ENCODE measurements at regions not wholly inside any gene's neighbourhood (a gene's known extent, or its start where the extent isn't known, plus 50 kb on each side); places are given as distances from the start of the nearest gene placed in this dataset.

DNA sequence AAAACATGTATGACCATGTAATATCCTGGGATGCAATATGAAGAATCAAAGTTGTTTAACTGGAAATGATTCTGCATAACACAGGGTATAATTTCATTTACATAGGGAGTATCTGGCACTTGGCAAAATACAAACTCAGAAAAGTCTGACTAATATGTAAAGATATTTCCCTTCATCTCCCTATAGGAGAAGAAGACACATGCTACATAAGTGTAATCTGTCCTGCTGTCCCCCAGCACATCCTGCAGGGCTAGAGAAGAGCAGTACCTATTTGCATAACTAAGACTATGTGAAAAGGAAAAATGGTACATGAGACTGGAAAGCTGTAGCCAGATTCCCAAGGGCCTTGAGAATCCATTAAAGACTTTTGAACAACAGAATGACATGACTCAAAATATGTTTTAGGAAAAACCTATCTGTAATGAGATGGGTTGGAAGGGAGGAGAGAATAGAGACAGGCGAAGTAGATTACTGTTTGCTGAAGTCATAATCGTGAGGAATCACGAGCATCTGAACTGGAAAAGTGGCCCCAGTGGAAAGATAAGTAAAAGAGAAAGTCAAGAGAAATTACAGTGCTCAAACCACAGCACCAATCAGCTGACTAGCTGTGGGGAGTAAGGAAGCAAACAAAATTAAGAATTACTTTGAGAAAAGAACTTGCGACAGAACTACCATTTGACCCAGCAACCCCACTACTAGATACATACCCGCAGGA lies 155.1 kb upstream of the HMGA2 start:
- no peak overlapping the region for H3K27ac ChIP-seq
- H3K4me3 ChIP-seq: no peak overlapping the region
- no peaks in the 10 kb centered on the region for H3K9me3 ChIP-seq
- intact Hi-C loops (cut with DNase I): no loop called here
- no peak for TF ChIP-seq POLR2A (IDR thresholded peaks at IDR 0.05)
- TF ChIP-seq, protein P1, sequence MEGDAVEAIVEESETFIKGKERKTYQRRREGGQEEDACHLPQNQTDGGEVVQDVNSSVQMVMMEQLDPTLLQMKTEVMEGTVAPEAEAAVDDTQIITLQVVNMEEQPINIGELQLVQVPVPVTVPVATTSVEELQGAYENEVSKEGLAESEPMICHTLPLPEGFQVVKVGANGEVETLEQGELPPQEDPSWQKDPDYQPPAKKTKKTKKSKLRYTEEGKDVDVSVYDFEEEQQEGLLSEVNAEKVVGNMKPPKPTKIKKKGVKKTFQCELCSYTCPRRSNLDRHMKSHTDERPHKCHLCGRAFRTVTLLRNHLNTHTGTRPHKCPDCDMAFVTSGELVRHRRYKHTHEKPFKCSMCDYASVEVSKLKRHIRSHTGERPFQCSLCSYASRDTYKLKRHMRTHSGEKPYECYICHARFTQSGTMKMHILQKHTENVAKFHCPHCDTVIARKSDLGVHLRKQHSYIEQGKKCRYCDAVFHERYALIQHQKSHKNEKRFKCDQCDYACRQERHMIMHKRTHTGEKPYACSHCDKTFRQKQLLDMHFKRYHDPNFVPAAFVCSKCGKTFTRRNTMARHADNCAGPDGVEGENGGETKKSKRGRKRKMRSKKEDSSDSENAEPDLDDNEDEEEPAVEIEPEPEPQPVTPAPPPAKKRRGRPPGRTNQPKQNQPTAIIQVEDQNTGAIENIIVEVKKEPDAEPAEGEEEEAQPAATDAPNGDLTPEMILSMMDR (IDR thresholded peaks at IDR 0.05): no peak
- TF ChIP-seq POLR2AphosphoS5 (IDR thresholded peaks at IDR 0.05; ENCODE audit: insufficient read depth in 1 of 2, low read depth in 1 of 2): no peak
- H3K4me1 ChIP-seq: no peaks in the 10 kb centered on the region
- DNase-seq (ENCODE audit: extremely low spot score in 2 of 2): no peak
- no peaks in the 10 kb centered on the region for H3K27me3 ChIP-seq
- H3K36me3 ChIP-seq: no peaks in the 10 kb centered on the region

DNA sequence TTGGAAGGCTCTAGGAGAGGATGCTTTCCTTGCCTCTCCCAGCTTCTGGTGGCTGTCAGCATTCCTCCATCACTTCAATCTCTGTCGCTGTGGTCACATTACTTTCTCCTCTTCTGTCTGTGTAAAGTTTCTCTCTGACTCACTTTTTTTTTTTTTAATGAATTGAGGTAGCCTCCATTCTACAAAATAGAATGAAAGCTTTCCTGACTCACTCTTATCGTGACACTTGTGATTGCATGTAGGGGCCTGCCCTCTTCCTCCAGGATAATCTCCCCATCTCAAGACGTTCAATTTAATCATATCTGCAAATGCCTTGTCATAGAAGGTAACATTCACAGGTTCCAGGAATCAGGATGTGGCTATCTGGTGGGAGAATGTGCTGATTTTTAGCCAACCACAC lies 153.5 kb upstream of the HMGA2 start:
- intact Hi-C loops (cut with DNase I): no loop called here
- Histone ChIP-seq H3K9me3 (no peaks in the 10 kb centered on the region), H3K4me1 (no peaks in the 10 kb centered on the region), H3K4me3 (no peak overlapping the region), H3K27ac (no peak overlapping the region), H3K27me3 (no peaks in the 10 kb centered on the region), H3K36me3 (no peaks in the 10 kb centered on the region)
- TF ChIP-seq POLR2A (IDR thresholded peaks at IDR 0.05): no peak
- no peak for TF ChIP-seq POLR2AphosphoS5 (IDR thresholded peaks at IDR 0.05; ENCODE audit: insufficient read depth in 1 of 2, low read depth in 1 of 2)
- TF ChIP-seq, protein P1 (IDR thresholded peaks at IDR 0.05): no peak
- DNase-seq (ENCODE audit: extremely low spot score in 2 of 2): no peak

DNA sequence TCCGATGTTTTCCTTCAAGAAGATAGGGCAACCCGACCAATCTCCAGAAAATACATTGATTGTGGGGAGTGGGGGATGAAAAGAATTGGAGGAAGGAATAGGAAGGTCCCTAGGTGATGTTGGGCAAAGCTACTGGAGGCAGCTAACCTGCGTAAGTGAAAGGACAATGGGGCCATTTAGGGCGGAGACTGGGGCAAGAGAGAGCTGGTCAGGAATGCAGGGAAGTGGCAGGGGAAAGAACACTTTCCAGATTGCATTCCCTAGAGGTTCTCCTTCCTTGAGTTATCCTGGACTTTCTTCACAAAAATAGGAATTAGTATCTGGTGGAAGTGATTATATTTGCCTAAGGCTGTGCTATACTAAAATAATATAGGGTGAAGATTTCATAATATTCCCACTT lies 151.8 kb upstream of the HMGA2 start:
- intact Hi-C loops (cut with DNase I): no loop called here
- Histone ChIP-seq H3K27me3 (no peaks in the 10 kb centered on the region), H3K4me1 (no peaks in the 10 kb centered on the region), H3K36me3 (no peaks in the 10 kb centered on the region), H3K4me3 (no peak overlapping the region), H3K27ac (no peak overlapping the region), H3K9me3 (no peaks in the 10 kb centered on the region)
- TF ChIP-seq POLR2AphosphoS5 (IDR thresholded peaks at IDR 0.05; ENCODE audit: insufficient read depth in 1 of 2, low read depth in 1 of 2): no peak
- no peak for TF ChIP-seq POLR2A (IDR thresholded peaks at IDR 0.05)
- TF ChIP-seq, protein P1 (IDR thresholded peaks at IDR 0.05): no peak
- no peak for DNase-seq (ENCODE audit: extremely low spot score in 2 of 2)

DNA sequence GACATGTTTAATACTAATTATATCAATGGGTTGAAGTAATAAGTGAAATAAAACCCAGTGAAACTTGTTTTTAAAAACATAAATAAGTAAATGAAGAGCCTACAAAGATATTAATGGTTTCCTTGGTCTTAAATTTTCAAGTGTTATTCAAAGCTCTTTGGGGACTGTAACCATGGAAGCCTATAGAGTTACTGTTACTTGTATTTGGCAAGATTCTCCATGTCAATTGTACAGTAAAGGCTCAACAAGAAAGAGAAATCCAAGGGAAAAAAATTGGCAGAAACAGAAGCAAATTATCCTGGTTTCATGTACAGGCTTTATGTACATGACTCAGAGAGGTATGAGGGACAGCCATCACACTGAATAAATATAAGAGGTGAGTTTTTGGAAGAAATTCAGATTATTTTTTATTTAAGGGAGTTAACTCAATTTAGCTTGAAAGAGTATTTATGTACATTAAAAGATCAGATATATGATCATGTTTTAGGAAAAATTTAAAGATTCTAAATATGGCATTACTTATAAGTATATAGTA lies 151.1 kb upstream of the HMGA2 start:
- H3K27me3 ChIP-seq: no peaks in the 10 kb centered on the region
- H3K4me3 ChIP-seq: no peak overlapping the region
- no peak for DNase-seq (ENCODE audit: extremely low spot score in 2 of 2)
- no peaks in the 10 kb centered on the region for H3K9me3 ChIP-seq
- intact Hi-C loops (cut with DNase I): no loop called here
- H3K36me3 ChIP-seq: no peaks in the 10 kb centered on the region
- no peaks in the 10 kb centered on the region for H3K4me1 ChIP-seq
- H3K27ac ChIP-seq: no peak overlapping the region
- TF ChIP-seq, protein P1 (IDR thresholded peaks at IDR 0.05): no peak
- TF ChIP-seq POLR2A (IDR thresholded peaks at IDR 0.05): no peak
- no peak for TF ChIP-seq POLR2AphosphoS5 (IDR thresholded peaks at IDR 0.05; ENCODE audit: insufficient read depth in 1 of 2, low read depth in 1 of 2)

DNA sequence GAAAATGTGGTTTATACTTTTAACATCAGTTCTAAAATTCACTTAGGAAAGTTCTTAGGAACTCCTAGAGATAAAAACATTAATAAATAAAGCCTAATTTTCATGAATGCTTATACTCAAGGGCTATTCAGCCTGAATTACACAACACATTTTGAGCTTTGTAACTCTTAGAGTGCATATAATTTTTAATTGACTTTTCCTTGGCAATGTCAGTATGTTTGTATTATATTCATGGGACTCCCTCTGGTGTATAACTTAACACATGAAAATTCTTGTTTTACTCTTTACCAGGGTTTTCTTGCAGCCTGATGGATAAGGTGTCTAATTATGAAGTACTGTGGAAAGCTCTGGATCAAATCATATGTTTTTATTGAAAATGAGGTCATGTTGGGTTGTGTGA lies 150.6 kb upstream of the HMGA2 start:
- intact Hi-C loops (cut with DNase I): no loop called here
- no peak overlapping the region for H3K27ac ChIP-seq
- H3K9me3 ChIP-seq: no peaks in the 10 kb centered on the region
- H3K36me3 ChIP-seq: no peaks in the 10 kb centered on the region
- no peaks in the 10 kb centered on the region for H3K27me3 ChIP-seq
- H3K4me3 ChIP-seq: no peak overlapping the region
- no peaks in the 10 kb centered on the region for H3K4me1 ChIP-seq
- TF ChIP-seq POLR2A (IDR thresholded peaks at IDR 0.05): no peak
- TF ChIP-seq, protein P1 (IDR thresholded peaks at IDR 0.05): no peak
- no peak for TF ChIP-seq POLR2AphosphoS5 (IDR thresholded peaks at IDR 0.05; ENCODE audit: insufficient read depth in 1 of 2, low read depth in 1 of 2)
- DNase-seq (ENCODE audit: extremely low spot score in 2 of 2): no peak

Data from vagina (tissue), 2 donors.